HFFc6 (cell line): ENCODE measurements at regions not wholly inside any gene's neighbourhood (a gene's known extent, or its start where the extent isn't known, plus 50 kb on each side); places are given as distances from the start of the nearest gene placed in this dataset.

Experiments
- DNase-seq: peaks from one replicate; pipeline ENCODE4 v3.0.0-alpha.2; 2018
- H3K27ac Mint-ChIP-seq: 2 replicates; pipeline ENCODE4 v1.8.0; 2020; ENCODE audit warnings: mild to moderate bottlenecking, mixed read lengths
- H3K27me3 Mint-ChIP-seq: 2 replicates; pipeline ENCODE4 v1.8.0; 2021; ENCODE audit warnings: mild to moderate bottlenecking, moderate library complexity, mixed read lengths; ENCODE audit not compliant: insufficient read depth
- H3K36me3 Mint-ChIP-seq: 2 replicates; pipeline ENCODE4 v1.8.0; 2021; ENCODE audit warnings: low read depth, mixed read lengths
- H3K4me1 Mint-ChIP-seq: 2 replicates; pipeline ENCODE4 v1.8.0; 2020; ENCODE audit warnings: low read depth, mixed read lengths
- H3K4me3 Mint-ChIP-seq: 2 replicates; pipeline ENCODE4 v1.8.0; 2020; ENCODE audit warnings: mild to moderate bottlenecking, moderate library complexity, mixed read lengths
- H3K9me3 Mint-ChIP-seq: 2 replicates; pipeline ENCODE4 v1.8.0; 2020; ENCODE audit warnings: mild to moderate bottlenecking, mixed read lengths
- TF ChIP-seq, protein P1 (sequence below): fragments of 200-600 bp; sonication (generic); IDR thresholded peaks from 2 replicates; pipeline ENCODE4 v1.5.0; 2021; ENCODE audit warnings: antibody characterized with exemption, mild to moderate bottlenecking

DNA sequence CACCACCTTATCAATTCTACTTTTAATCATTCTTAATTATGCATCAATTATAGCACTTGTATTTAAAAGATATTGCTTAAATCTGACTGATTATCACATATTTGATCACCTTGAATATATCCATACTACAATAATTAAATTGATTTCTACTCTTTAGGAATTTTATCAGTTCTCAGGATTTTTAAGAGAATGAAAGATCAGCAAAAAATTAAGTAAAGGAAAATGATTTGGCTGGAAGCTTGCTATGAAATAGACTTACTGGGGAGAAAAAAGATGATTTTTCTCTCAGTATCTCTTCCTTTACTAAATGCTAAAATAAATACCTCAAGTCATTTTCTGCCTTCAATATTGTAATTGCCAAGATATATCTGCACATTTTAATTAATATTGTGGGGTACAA is 848.6 kb downstream of the LTN1 start:
- H3K4me3 Mint-ChIP-seq, result no peak overlapping the region

DNA sequence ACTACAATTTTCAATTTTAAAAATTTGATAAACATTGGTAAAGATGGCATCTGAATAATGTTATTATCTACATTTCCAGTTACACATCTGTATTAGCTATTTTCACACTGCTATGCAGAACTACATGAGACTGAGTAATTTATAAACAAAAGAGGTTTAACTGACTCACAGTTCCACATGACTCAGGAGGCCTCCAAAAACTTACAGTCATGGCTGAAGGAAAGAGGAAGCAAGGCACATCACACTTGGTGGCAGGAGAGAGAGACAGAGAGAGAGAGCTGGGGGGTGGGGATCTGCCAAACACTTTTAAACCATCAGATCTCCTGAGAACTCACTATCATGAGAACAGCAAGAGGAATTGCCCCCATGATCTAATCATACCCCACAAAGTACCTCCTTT is 850.0 kb downstream of the LTN1 start:
- TF ChIP-seq, protein P1, sequence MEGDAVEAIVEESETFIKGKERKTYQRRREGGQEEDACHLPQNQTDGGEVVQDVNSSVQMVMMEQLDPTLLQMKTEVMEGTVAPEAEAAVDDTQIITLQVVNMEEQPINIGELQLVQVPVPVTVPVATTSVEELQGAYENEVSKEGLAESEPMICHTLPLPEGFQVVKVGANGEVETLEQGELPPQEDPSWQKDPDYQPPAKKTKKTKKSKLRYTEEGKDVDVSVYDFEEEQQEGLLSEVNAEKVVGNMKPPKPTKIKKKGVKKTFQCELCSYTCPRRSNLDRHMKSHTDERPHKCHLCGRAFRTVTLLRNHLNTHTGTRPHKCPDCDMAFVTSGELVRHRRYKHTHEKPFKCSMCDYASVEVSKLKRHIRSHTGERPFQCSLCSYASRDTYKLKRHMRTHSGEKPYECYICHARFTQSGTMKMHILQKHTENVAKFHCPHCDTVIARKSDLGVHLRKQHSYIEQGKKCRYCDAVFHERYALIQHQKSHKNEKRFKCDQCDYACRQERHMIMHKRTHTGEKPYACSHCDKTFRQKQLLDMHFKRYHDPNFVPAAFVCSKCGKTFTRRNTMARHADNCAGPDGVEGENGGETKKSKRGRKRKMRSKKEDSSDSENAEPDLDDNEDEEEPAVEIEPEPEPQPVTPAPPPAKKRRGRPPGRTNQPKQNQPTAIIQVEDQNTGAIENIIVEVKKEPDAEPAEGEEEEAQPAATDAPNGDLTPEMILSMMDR, result no peak
- peaks cover 15% of the 10 kb centered on the region for H3K36me3 Mint-ChIP-seq
- peaks cover 5% of the 10 kb centered on the region for H3K9me3 Mint-ChIP-seq
- no peaks in the 10 kb centered on the region for H3K27me3 Mint-ChIP-seq
- no peak overlapping the region for H3K4me3 Mint-ChIP-seq
- peak overlapping the region; percentile 87 for H3K27ac Mint-ChIP-seq
- H3K4me1 Mint-ChIP-seq, result peaks cover 26% of the 10 kb centered on the region
- DNase-seq, result peak; percentile 79

More for the DNA sequence above, 848.6 kb downstream of the LTN1 start:
- TF ChIP-seq, protein P1, result no peak
- no peak overlapping the region for H3K27ac Mint-ChIP-seq
- H3K4me1 Mint-ChIP-seq, result peaks cover 21% of the 10 kb centered on the region
- no peaks in the 10 kb centered on the region for H3K27me3 Mint-ChIP-seq
- no peak for DNase-seq
- H3K9me3 Mint-ChIP-seq, result no peaks in the 10 kb centered on the region
- peaks cover 9% of the 10 kb centered on the region; the same call in 1 of the 2 replicates for H3K36me3 Mint-ChIP-seq

- TF ChIP-seq, protein P1, result no peak
- Mint-ChIP-seq H3K4me3 (no peak overlapping the region), H3K4me1 (peaks cover 54% of the 10 kb centered on the region), H3K9me3 (peaks cover 5% of the 10 kb centered on the region), H3K27ac (peak overlapping the region; percentile 59), H3K36me3 (peaks cover 17% of the 10 kb centered on the region), H3K27me3 (no peaks in the 10 kb centered on the region)
- DNase-seq, result peak; percentile 66
Observed at GRCh38 chr21:28138272-28138671, 854.4 kb downstream of the LTN1 start.

DNA sequence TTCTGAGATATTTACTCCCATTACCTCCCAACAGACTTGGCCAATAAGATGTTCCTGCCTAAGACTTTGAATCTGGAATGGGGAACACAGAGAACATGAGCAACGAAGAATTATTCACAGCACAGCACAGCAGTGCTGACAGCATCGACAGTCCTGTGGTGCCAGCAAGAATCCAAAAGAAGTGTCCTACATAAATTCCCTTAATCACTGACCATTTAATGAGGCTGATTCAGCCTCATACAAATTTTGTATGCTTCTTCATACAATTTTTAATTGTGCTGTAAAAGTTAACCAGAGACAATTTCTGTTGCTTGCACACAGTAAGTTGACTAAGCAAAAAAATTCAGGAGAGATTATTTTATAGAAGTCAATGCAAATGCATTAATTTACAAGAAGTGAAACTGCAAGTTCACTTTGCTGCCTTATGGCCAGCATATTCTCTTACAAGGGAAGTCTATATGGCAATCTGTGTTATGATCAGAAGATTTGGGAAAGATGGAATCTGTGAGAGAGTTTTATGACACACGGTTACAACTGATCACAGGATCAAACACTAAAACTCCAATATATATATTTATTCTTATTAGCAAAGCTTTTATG is 855.9 kb downstream of the LTN1 start:
- Mint-ChIP-seq H3K4me3 (peak overlapping the region; percentile 66), H3K4me1 (peaks cover 52% of the 10 kb centered on the region), H3K27me3 (no peaks in the 10 kb centered on the region), H3K36me3 (peaks cover 29% of the 10 kb centered on the region), H3K27ac (peak overlapping the region; percentile 51), H3K9me3 (peaks cover 9% of the 10 kb centered on the region)
- DNase-seq, result peak; percentile 65
- TF ChIP-seq, protein P1, result no peak

DNA sequence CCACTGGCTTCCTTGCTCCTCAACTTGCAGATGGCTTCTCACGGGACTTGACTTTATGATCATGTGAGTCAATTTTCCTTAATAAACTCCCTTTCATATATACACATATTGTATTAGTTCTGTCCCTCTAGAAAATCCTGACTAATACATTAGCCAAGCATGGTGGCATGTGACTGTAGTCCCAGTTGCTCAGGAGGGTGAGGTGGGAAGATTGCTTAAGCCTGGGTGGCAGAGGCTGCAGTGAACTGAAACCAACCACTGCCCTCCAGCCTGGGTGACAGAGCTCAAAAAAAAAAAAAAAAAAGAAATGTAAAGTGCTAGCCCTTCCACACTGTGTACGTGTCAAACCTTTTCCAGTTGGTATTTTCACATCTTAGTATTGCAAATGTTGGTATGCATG is 857.0 kb downstream of the LTN1 start:
- H3K27me3 Mint-ChIP-seq, result no peaks in the 10 kb centered on the region

More for the DNA sequence above, 857.0 kb downstream of the LTN1 start:
- peaks cover 52% of the 10 kb centered on the region for H3K4me1 Mint-ChIP-seq
- TF ChIP-seq, protein P1, result no peak
- H3K36me3 Mint-ChIP-seq, result peaks cover 37% of the 10 kb centered on the region
- peaks cover 16% of the 10 kb centered on the region for H3K9me3 Mint-ChIP-seq
- H3K4me3 Mint-ChIP-seq, result peak overlapping the region; percentile 20; the same call in 1 of the 2 replicates
- H3K27ac Mint-ChIP-seq, result no peak overlapping the region; the same call in 1 of the 2 replicates
- DNase-seq, result no peak
